ENCODE measurements at regions not wholly inside any gene's neighbourhood (a gene's known extent, or its start where the extent isn't known, plus 50 kb on each side); places are given as distances from the start of the nearest gene placed in this dataset.
A peak's percentile ranks its signal among the peaks of the same experiment; 100 is the strongest.

- TF ChIP-seq, protein P1, sequence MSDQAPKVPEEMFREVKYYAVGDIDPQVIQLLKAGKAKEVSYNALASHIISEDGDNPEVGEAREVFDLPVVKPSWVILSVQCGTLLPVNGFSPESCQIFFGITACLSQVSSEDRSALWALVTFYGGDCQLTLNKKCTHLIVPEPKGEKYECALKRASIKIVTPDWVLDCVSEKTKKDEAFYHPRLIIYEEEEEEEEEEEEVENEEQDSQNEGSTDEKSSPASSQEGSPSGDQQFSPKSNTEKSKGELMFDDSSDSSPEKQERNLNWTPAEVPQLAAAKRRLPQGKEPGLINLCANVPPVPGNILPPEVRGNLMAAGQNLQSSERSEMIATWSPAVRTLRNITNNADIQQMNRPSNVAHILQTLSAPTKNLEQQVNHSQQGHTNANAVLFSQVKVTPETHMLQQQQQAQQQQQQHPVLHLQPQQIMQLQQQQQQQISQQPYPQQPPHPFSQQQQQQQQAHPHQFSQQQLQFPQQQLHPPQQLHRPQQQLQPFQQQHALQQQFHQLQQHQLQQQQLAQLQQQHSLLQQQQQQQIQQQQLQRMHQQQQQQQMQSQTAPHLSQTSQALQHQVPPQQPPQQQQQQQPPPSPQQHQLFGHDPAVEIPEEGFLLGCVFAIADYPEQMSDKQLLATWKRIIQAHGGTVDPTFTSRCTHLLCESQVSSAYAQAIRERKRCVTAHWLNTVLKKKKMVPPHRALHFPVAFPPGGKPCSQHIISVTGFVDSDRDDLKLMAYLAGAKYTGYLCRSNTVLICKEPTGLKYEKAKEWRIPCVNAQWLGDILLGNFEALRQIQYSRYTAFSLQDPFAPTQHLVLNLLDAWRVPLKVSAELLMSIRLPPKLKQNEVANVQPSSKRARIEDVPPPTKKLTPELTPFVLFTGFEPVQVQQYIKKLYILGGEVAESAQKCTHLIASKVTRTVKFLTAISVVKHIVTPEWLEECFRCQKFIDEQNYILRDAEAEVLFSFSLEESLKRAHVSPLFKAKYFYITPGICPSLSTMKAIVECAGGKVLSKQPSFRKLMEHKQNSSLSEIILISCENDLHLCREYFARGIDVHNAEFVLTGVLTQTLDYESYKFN (CRISPR knock-in tag; conservative IDR thresholded peaks at IDR 0.05) = peak; percentile 84
- TF ChIP-seq SMAD1 (CRISPR knock-in tag; IDR thresholded peaks at IDR 0.05; ENCODE audit: borderline replicate concordance, low read depth) (no peak), ZSCAN31 (CRISPR knock-in tag; IDR thresholded peaks at IDR 0.05; ENCODE audit: low read depth) (no peak), AFF4 (CRISPR knock-in tag; IDR thresholded peaks at IDR 0.05) (no peak), ISL2 (CRISPR knock-in tag; IDR thresholded peaks at IDR 0.05) (peak; percentile 43; the same call in 1 of the 2 replicates), ZNF644 (CRISPR knock-in tag; IDR thresholded peaks at IDR 0.05; ENCODE audit: low read depth) (no peak), ZFP36L1 (CRISPR knock-in tag; IDR thresholded peaks at IDR 0.05) (no peak; the same call in 1 of the 2 replicates), TCF7 (IDR thresholded peaks at IDR 0.05; ENCODE audit: low read depth) (peak; percentile 32; the same call in 1 of the 2 replicates), AKAP8 (CRISPR knock-in tag; IDR thresholded peaks at IDR 0.05) (no peak), HDAC6 (IDR thresholded peaks at IDR 0.05; ENCODE audit: low read depth, low read length) (no peak), KLF16 (CRISPR knock-in tag; IDR thresholded peaks at IDR 0.05) (peak in 1 of 2 experiments; percentile 37; a peak in 1 of 4 replicates), ZKSCAN5 (CRISPR knock-in tag; IDR thresholded peaks at IDR 0.05) (no peak), MED1 (CRISPR knock-in tag; IDR thresholded peaks at IDR 0.05) (peak; percentile 93), ZNF263 (CRISPR knock-in tag; IDR thresholded peaks at IDR 0.05) (no peak), CENPX (CRISPR knock-in tag; IDR thresholded peaks at IDR 0.05) (no peak), KAT8 (CRISPR knock-in tag; IDR thresholded peaks at IDR 0.05) (peak; percentile 26; the same call in 1 of the 2 replicates), ZNF607 (CRISPR knock-in tag; IDR thresholded peaks at IDR 0.05; ENCODE audit: borderline replicate concordance) (no peak), ZNF792 (CRISPR knock-in tag; IDR thresholded peaks at IDR 0.05) (peak; percentile 42; the same call in 1 of the 2 replicates), RFX1 (IDR thresholded peaks at IDR 0.05) (no peak), BCL6 (CRISPR knock-in tag; IDR thresholded peaks at IDR 0.05) (peak; percentile 69), FOXP1 (IDR thresholded peaks at IDR 0.05) (no peak), FOXP1 (CRISPR knock-in tag; IDR thresholded peaks at IDR 0.05) (peak; percentile 66), ZNF629 (CRISPR knock-in tag; conservative IDR thresholded peaks at IDR 0.05) (no peak), RFXAP (CRISPR knock-in tag; IDR thresholded peaks at IDR 0.05; ENCODE audit: borderline replicate concordance) (0 out of 2 replicates have a peak, but pooled peaks have one; percentile 3), CCDC6 (CRISPR knock-in tag; IDR thresholded peaks at IDR 0.05) (no peak), ZFY (CRISPR knock-in tag; IDR thresholded peaks at IDR 0.05) (peak; percentile 60), KMT2B (CRISPR knock-in tag; IDR thresholded peaks at IDR 0.05) (no peak), DRAP1 (CRISPR knock-in tag; IDR thresholded peaks at IDR 0.05) (peak; percentile 39; the same call in 1 of the 2 replicates)
Measured at GRCh38 chr1:8116894-8117264, 90.8 kb upstream of the ERRFI1 start (continued).
